ENCODE measurements at regions not wholly inside any gene's neighbourhood (a gene's known extent, or its start where the extent isn't known, plus 50 kb on each side); places are given as distances from the start of the nearest gene placed in this dataset.

DNA sequence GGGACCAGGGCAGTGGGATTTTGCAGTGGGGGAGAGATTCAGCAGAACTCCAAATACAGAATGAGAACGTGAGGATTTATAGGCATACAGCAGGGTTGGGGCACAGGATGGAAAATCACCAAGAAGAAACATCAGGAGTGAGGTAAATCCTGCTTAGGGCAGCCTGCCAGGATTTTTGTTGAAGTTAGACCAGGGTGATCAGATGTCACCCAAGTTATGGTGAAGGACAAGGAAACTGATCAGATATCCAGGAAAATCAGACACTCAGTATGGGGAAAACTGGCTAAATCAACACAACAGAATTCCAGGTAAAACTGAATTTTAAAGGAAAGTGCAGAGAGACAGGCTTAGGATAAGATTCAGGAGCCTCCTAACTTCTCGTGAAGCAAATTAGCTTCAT is 682.4 kb downstream of the TMEM121 start:
- Histone ChIP-seq H3K4me3 (ENCODE audit: low read length in 2 of 2) (no peak overlapping the region), H3K4me1 (ENCODE audit: control insufficient read depth in 2 of 2, insufficient read depth in 2 of 2, low read length in 2 of 2) (no peaks in the 10 kb centered on the region), H3K36me3 (ENCODE audit: control insufficient read depth in 2 of 2, insufficient read depth in 2 of 2, low read length in 2 of 2) (no peaks in the 10 kb centered on the region), H3K9me3 (ENCODE audit: control insufficient read depth in 2 of 2, low read length in 2 of 2) (no peaks in the 10 kb centered on the region), H3K27ac (ENCODE audit: low read depth in 2 of 2, low read length in 2 of 2) (no peak overlapping the region), H3K9ac (ENCODE audit: low read depth in 1 of 2, low read length in 2 of 2) (no peak overlapping the region), H3K27me3 (ENCODE audit: control insufficient read depth in 2 of 2, insufficient read depth in 2 of 2, low read length in 2 of 2) (no peaks in the 10 kb centered on the region)

GRCh38 chr14:106209755-106210154 is 683.4 kb downstream of the TMEM121 start:
- no peaks in the 10 kb centered on the region for H3K4me1 ChIP-seq (ENCODE audit: control insufficient read depth in 2 of 2, insufficient read depth in 2 of 2, low read length in 2 of 2)
- no peak overlapping the region for H3K4me3 ChIP-seq (ENCODE audit: low read length in 2 of 2)
- no peak overlapping the region for H3K27ac ChIP-seq (ENCODE audit: low read depth in 2 of 2, low read length in 2 of 2)
- no peaks in the 10 kb centered on the region for H3K36me3 ChIP-seq (ENCODE audit: control insufficient read depth in 2 of 2, insufficient read depth in 2 of 2, low read length in 2 of 2)
- H3K9me3 ChIP-seq (ENCODE audit: control insufficient read depth in 2 of 2, low read length in 2 of 2), result no peaks in the 10 kb centered on the region
- H3K27me3 ChIP-seq (ENCODE audit: control insufficient read depth in 2 of 2, insufficient read depth in 2 of 2, low read length in 2 of 2), result no peaks in the 10 kb centered on the region
- H3K9ac ChIP-seq (ENCODE audit: low read depth in 1 of 2, low read length in 2 of 2), result no peak overlapping the region

DNA sequence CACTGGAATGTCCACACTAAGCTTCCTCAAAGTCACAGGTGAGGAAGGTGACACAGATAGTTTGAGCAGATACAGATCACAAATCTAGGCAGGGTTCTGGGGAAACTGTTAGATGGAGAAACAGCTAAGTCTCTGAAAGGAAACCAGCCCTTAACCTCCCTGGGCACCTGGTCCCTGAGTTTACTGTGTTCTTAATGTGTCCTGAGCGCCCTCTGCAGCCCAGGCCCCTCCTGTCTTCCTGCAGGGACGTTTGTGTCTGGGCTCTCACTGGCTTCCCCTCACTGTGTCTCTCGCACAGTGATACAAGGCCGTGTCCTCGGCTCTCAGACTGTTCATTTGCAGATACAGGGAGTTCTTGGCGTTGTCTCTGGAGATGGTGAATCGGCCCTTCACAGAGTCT is 684.3 kb downstream of the TMEM121 start:
- H3K9ac ChIP-seq (ENCODE audit: low read depth in 1 of 2, low read length in 2 of 2), result no peak overlapping the region
- H3K4me3 ChIP-seq (ENCODE audit: low read length in 2 of 2), result no peak overlapping the region
- no peaks in the 10 kb centered on the region for H3K9me3 ChIP-seq (ENCODE audit: control insufficient read depth in 2 of 2, low read length in 2 of 2)
- no peaks in the 10 kb centered on the region for H3K36me3 ChIP-seq (ENCODE audit: control insufficient read depth in 2 of 2, insufficient read depth in 2 of 2, low read length in 2 of 2)
- H3K4me1 ChIP-seq (ENCODE audit: control insufficient read depth in 2 of 2, insufficient read depth in 2 of 2, low read length in 2 of 2), result no peaks in the 10 kb centered on the region
- H3K27me3 ChIP-seq (ENCODE audit: control insufficient read depth in 2 of 2, insufficient read depth in 2 of 2, low read length in 2 of 2), result no peaks in the 10 kb centered on the region
- no peak overlapping the region for H3K27ac ChIP-seq (ENCODE audit: low read depth in 2 of 2, low read length in 2 of 2)

GRCh38 chr14:106211334-106211900 is 685.0 kb downstream of the TMEM121 start:
- no peaks in the 10 kb centered on the region for H3K9me3 ChIP-seq (ENCODE audit: control insufficient read depth in 2 of 2, low read length in 2 of 2)
- H3K27ac ChIP-seq (ENCODE audit: low read depth in 2 of 2, low read length in 2 of 2), result no peak overlapping the region
- no peak overlapping the region for H3K4me3 ChIP-seq (ENCODE audit: low read length in 2 of 2)
- H3K4me1 ChIP-seq (ENCODE audit: control insufficient read depth in 2 of 2, insufficient read depth in 2 of 2, low read length in 2 of 2), result no peaks in the 10 kb centered on the region
- H3K9ac ChIP-seq (ENCODE audit: low read depth in 1 of 2, low read length in 2 of 2), result no peak overlapping the region
- no peaks in the 10 kb centered on the region for H3K36me3 ChIP-seq (ENCODE audit: control insufficient read depth in 2 of 2, insufficient read depth in 2 of 2, low read length in 2 of 2)
- H3K27me3 ChIP-seq (ENCODE audit: control insufficient read depth in 2 of 2, insufficient read depth in 2 of 2, low read length in 2 of 2), result no peaks in the 10 kb centered on the region

DNA sequence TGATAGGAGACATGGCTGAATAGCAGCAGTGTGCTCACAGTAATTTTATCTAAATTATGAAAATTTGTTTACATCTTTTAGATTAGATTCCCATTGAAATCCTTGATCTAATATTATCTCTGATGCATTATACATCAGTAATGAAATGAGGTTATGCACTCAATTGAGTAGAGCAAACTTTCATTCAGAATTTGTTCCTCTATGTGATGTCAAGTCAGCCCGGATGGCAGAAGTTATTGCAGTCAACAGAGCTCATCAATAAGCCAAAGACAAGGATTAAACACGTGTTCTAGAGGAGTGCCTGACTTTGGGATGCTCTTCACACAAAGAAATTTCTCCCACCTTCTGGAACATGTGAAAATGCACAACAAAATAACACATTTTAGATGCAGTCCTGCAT is 688.8 kb downstream of the TMEM121 start:
- H3K4me1 ChIP-seq (ENCODE audit: control insufficient read depth in 2 of 2, insufficient read depth in 2 of 2, low read length in 2 of 2), result no peaks in the 10 kb centered on the region
- no peak overlapping the region for H3K9ac ChIP-seq (ENCODE audit: low read depth in 1 of 2, low read length in 2 of 2)
- H3K4me3 ChIP-seq (ENCODE audit: low read length in 2 of 2), result no peak overlapping the region
- H3K36me3 ChIP-seq (ENCODE audit: control insufficient read depth in 2 of 2, insufficient read depth in 2 of 2, low read length in 2 of 2), result no peaks in the 10 kb centered on the region
- H3K9me3 ChIP-seq (ENCODE audit: control insufficient read depth in 2 of 2, low read length in 2 of 2), result no peaks in the 10 kb centered on the region
- H3K27me3 ChIP-seq (ENCODE audit: control insufficient read depth in 2 of 2, insufficient read depth in 2 of 2, low read length in 2 of 2), result no peaks in the 10 kb centered on the region
- no peak overlapping the region for H3K27ac ChIP-seq (ENCODE audit: low read depth in 2 of 2, low read length in 2 of 2)

- H3K9me3 ChIP-seq (ENCODE audit: control insufficient read depth in 2 of 2, low read length in 2 of 2), result no peaks in the 10 kb centered on the region
- no peaks in the 10 kb centered on the region for H3K27me3 ChIP-seq (ENCODE audit: control insufficient read depth in 2 of 2, insufficient read depth in 2 of 2, low read length in 2 of 2)
- H3K9ac ChIP-seq (ENCODE audit: low read depth in 1 of 2, low read length in 2 of 2), result no peak overlapping the region
- H3K4me1 ChIP-seq (ENCODE audit: control insufficient read depth in 2 of 2, insufficient read depth in 2 of 2, low read length in 2 of 2), result no peaks in the 10 kb centered on the region
- no peaks in the 10 kb centered on the region for H3K36me3 ChIP-seq (ENCODE audit: control insufficient read depth in 2 of 2, insufficient read depth in 2 of 2, low read length in 2 of 2)
- no peak overlapping the region for H3K27ac ChIP-seq (ENCODE audit: low read depth in 2 of 2, low read length in 2 of 2)
- H3K4me3 ChIP-seq (ENCODE audit: low read length in 2 of 2), result no peak overlapping the region
These were observed 690.3 kb downstream of the TMEM121 start for GRCh38 chr14:106216679-106217078.

DNA sequence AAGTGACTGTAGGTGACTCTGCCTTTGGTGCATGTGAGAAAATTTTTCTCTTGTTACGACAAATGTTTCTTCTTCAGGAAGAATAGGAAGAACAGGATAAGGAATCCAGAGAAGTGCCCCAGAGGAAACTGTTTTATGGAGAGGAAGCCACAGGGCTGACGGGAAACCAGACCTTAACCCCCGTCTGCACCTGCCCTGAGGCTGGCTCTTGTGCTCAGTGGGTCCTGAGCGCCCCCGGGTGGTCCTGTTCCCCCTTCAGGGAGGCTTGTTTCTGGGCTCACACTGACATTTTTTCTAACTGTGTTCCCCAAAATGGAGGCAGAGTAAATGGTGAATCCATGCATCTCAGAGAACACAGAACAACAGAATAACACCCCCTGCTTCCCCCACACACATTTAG is 691.8 kb downstream of the TMEM121 start:
- H3K27me3 ChIP-seq (ENCODE audit: control insufficient read depth in 2 of 2, insufficient read depth in 2 of 2, low read length in 2 of 2), result no peaks in the 10 kb centered on the region
- H3K36me3 ChIP-seq (ENCODE audit: control insufficient read depth in 2 of 2, insufficient read depth in 2 of 2, low read length in 2 of 2), result no peaks in the 10 kb centered on the region
- H3K9me3 ChIP-seq (ENCODE audit: control insufficient read depth in 2 of 2, low read length in 2 of 2), result no peaks in the 10 kb centered on the region
- no peak overlapping the region for H3K4me3 ChIP-seq (ENCODE audit: low read length in 2 of 2)
- no peak overlapping the region for H3K27ac ChIP-seq (ENCODE audit: low read depth in 2 of 2, low read length in 2 of 2)
- H3K9ac ChIP-seq (ENCODE audit: low read depth in 1 of 2, low read length in 2 of 2), result no peak overlapping the region
- no peaks in the 10 kb centered on the region for H3K4me1 ChIP-seq (ENCODE audit: control insufficient read depth in 2 of 2, insufficient read depth in 2 of 2, low read length in 2 of 2)

DNA sequence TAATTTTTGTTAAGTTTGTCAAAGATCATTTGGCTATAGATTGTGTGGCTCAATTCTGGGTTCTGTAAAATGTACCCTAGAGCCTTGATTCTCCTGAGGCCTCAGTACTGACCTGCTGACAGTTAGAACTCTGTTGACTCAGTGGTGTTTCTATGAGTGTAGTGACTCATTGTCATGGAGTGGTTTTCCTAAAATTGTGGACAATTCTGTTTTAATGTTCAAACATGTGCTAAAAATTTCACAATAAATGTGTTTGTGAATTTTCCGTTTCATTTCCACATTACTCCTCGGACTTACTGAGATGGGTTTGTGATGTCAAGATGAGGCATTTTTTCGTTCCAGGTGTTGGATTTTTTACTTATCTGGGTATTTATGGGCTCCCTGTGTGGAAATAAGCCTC is 695.9 kb downstream of the TMEM121 start:
- no peak overlapping the region for H3K9ac ChIP-seq (ENCODE audit: low read depth in 1 of 2, low read length in 2 of 2)
- H3K27me3 ChIP-seq (ENCODE audit: control insufficient read depth in 2 of 2, insufficient read depth in 2 of 2, low read length in 2 of 2), result no peaks in the 10 kb centered on the region
- no peaks in the 10 kb centered on the region for H3K36me3 ChIP-seq (ENCODE audit: control insufficient read depth in 2 of 2, insufficient read depth in 2 of 2, low read length in 2 of 2)
- no peaks in the 10 kb centered on the region for H3K9me3 ChIP-seq (ENCODE audit: control insufficient read depth in 2 of 2, low read length in 2 of 2)
- no peaks in the 10 kb centered on the region for H3K4me1 ChIP-seq (ENCODE audit: control insufficient read depth in 2 of 2, insufficient read depth in 2 of 2, low read length in 2 of 2)
- H3K27ac ChIP-seq (ENCODE audit: low read depth in 2 of 2, low read length in 2 of 2), result no peak overlapping the region
- H3K4me3 ChIP-seq (ENCODE audit: low read length in 2 of 2), result no peak overlapping the region

DNA sequence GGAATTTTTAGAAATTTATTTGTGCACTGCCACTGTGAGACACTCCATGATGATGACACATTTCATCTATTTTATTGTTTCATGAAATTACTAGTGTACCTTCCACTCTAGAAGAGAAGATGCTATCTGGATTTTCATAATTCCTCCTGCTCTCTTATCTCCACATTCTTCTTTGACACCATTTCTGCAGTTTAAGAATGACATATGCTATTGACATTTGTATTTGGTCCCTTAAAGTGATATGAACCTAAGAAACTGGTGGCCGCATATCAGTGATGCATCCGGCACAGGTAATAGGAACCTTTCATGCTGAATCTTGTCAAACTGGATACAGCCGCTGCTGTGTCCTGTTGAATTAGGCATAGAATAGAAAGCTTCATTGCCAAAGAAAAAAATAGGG is 696.3 kb downstream of the TMEM121 start:
- Histone ChIP-seq H3K4me3 (ENCODE audit: low read length in 2 of 2) (no peak overlapping the region), H3K36me3 (ENCODE audit: control insufficient read depth in 2 of 2, insufficient read depth in 2 of 2, low read length in 2 of 2) (no peaks in the 10 kb centered on the region), H3K27me3 (ENCODE audit: control insufficient read depth in 2 of 2, insufficient read depth in 2 of 2, low read length in 2 of 2) (no peaks in the 10 kb centered on the region), H3K9ac (ENCODE audit: low read depth in 1 of 2, low read length in 2 of 2) (no peak overlapping the region), H3K27ac (ENCODE audit: low read depth in 2 of 2, low read length in 2 of 2) (no peak overlapping the region), H3K4me1 (ENCODE audit: control insufficient read depth in 2 of 2, insufficient read depth in 2 of 2, low read length in 2 of 2) (no peaks in the 10 kb centered on the region), H3K9me3 (ENCODE audit: control insufficient read depth in 2 of 2, low read length in 2 of 2) (no peaks in the 10 kb centered on the region)

DNA sequence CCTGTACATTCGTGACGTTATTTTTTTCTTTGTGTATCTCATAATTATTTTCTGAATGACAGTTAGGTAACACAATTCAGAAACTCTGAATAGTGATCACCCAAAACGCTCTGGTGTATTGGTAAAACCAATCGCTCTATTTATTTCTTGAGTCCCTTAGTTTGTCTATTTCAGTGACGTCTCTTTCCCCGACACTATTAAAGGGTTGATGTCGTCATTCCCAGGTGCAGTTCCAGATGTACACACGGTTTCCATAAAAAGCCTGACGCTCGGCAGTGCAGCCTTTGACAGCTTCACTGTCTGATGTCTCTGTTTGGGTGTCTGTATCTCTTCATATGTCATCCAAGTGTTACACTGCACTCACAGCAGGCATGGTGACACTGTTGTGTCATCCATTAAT is 701.4 kb downstream of the TMEM121 start:
- Histone ChIP-seq H3K27ac (ENCODE audit: low read depth in 2 of 2, low read length in 2 of 2) (no peak overlapping the region), H3K27me3 (ENCODE audit: control insufficient read depth in 2 of 2, insufficient read depth in 2 of 2, low read length in 2 of 2) (no peaks in the 10 kb centered on the region), H3K4me3 (ENCODE audit: low read length in 2 of 2) (no peak overlapping the region), H3K36me3 (ENCODE audit: control insufficient read depth in 2 of 2, insufficient read depth in 2 of 2, low read length in 2 of 2) (no peaks in the 10 kb centered on the region), H3K9ac (ENCODE audit: low read depth in 1 of 2, low read length in 2 of 2) (no peak overlapping the region), H3K4me1 (ENCODE audit: control insufficient read depth in 2 of 2, insufficient read depth in 2 of 2, low read length in 2 of 2) (no peaks in the 10 kb centered on the region), H3K9me3 (ENCODE audit: control insufficient read depth in 2 of 2, low read length in 2 of 2) (no peaks in the 10 kb centered on the region)
